Activated B cell treated with CpG ODN at 0.5 μM for 24 hours (primary cell): ENCODE measurements at regions not wholly inside any gene's neighbourhood (a gene's known extent, or its start where the extent isn't known, plus 50 kb on each side); places are given as distances from the start of the nearest gene placed in this dataset.

Source experiments
- ATAC-seq: fragments of 200-7000 bp; cut with Tn5 transposase; one replicate; pipeline ENCODE4 v1.10.0; 2021; ENCODE audit warnings: low read depth, mild to moderate bottlenecking, moderate library complexity
- CTCF ChIA-PET: fragments of 350-600 bp; sonication (Branson Sonifier 250); formaldehyde crosslinking; loops from one replicate; lab custom pipeline; 2021; ENCODE audit warnings: antibody characterized with exemption; lab: Charles Lee
- POLR2A ChIA-PET: fragments of 350-600 bp; sonication (Branson Sonifier 250); formaldehyde crosslinking; loops from one replicate; lab custom pipeline; 2021; ENCODE audit warnings: antibody characterized with exemption; lab: Charles Lee
- DNase-seq: peaks from one replicate; pipeline ENCODE4 v3.0.0; 2022
- H3K27ac Mint-ChIP-seq: one replicate; pipeline ENCODE4 v1.8.0; 2020; ENCODE audit warnings: mixed read lengths
- H3K27me3 Mint-ChIP-seq: one replicate; pipeline ENCODE4 v1.8.0; 2021; ENCODE audit warnings: mixed read lengths
- H3K36me3 Mint-ChIP-seq: one replicate; pipeline ENCODE4 v1.8.0; 2021; ENCODE audit warnings: low read depth, mixed read lengths
- H3K4me1 Mint-ChIP-seq: one replicate; pipeline ENCODE4 v1.8.0; 2021; ENCODE audit warnings: mixed read lengths
- H3K4me3 Mint-ChIP-seq: one replicate; pipeline ENCODE4 v1.8.0; 2020; ENCODE audit warnings: mild to moderate bottlenecking, mixed read lengths
- H3K9me3 Mint-ChIP-seq: one replicate; pipeline ENCODE4 v1.8.0; 2020; ENCODE audit warnings: mixed read lengths
- CTCF ChIP-seq: fragments of 200-600 bp; IDR thresholded peaks from one replicate; pipeline ENCODE4 v1.8.0; 2022; ENCODE audit warnings: antibody characterized with exemption, mild to moderate bottlenecking
- intact Hi-C: fragments of 100-400 bp; cut with micrococcal nuclease; formaldehyde crosslinking; loops from one replicate; pipeline ENCODE4 v1.15.1; 2024

- H3K36me3 Mint-ChIP-seq: peaks cover 24% of the 10 kb centered on the region
Measured at GRCh38 chr20:47406849-47407682, 50.6 kb upstream of the ZMYND8 start.

GRCh38 chr20:47411161-47411560 is 54.7 kb upstream of the ZMYND8 start:
- peaks cover 85% of the 10 kb centered on the region for H3K4me1 Mint-ChIP-seq
- ChIA-PET CTCF (interaction anchor here (0.5 to 6.1 kb wide), 6 partner anchors 9 to 199 kb away, joined by 3 to 55 read pairs (median 7); partner anchors contain the start of gene NCOA3), POLR2A (interaction anchor here (0.5 to 10.5 kb wide), 17 partner anchors 10 to 134 kb away, joined by 6 to 234 read pairs (median 18); partner anchors contain the start of genes NCOA3 and ZMYND8)
- peak overlapping the region; percentile 81 for H3K4me3 Mint-ChIP-seq
- no peaks in the 10 kb centered on the region for H3K9me3 Mint-ChIP-seq
- no peak for TF ChIP-seq CTCF
- H3K36me3 Mint-ChIP-seq: peaks cover 8% of the 10 kb centered on the region
- ATAC-seq (no peak), DNase-seq (no peak)
- H3K27ac Mint-ChIP-seq: peak overlapping the region; percentile 100
- H3K27me3 Mint-ChIP-seq: no peaks in the 10 kb centered on the region
- intact Hi-C loops: loop anchor here (5.0 kb wide), 1 partner anchor 1511 kb away; the partner anchor contains the start of gene ARFGEF2

More at GRCh38 chr20:47406849-47407682, 50.6 kb upstream of the ZMYND8 start:
- Mint-ChIP-seq H3K27ac (peak overlapping the region; percentile 71), H3K4me3 (peak overlapping the region; percentile 24), H3K27me3 (no peaks in the 10 kb centered on the region), H3K9me3 (no peaks in the 10 kb centered on the region), H3K4me1 (peaks cover 59% of the 10 kb centered on the region)
- POLR2A ChIA-PET: interaction anchor here (0.5 to 10.5 kb wide), 9 partner anchors 11 to 98 kb away, joined by 3 to 174 read pairs (median 3); no protein-coding TSS in a partner anchor
- DNase-seq (no peak), ATAC-seq (no peak)
- no peak for TF ChIP-seq CTCF
- intact Hi-C loops: no loop called here
- CTCF ChIA-PET: interaction anchor here (6.1 kb wide), 1 partner anchor 23 kb away, joined by 55 read pairs; no protein-coding TSS in a partner anchor

- intact Hi-C loops: loop anchor here (1.0 to 5.0 kb wide), 6 partner anchors 20 to 1510 kb away; partner anchors contain the start of genes ARFGEF2 and NCOA3
- peak overlapping the region; percentile 81 for H3K4me3 Mint-ChIP-seq
- TF ChIP-seq CTCF: no peak
- ChIA-PET CTCF (interaction anchor here (1.0 to 6.1 kb wide), 8 partner anchors 10 to 209 kb away, joined by 3 to 55 read pairs (median 10); partner anchors contain the start of gene NCOA3), POLR2A (interaction anchor here (0.7 to 10.5 kb wide), 31 partner anchors 9 to 209 kb away, joined by 3 to 234 read pairs (median 8); partner anchors contain the start of genes NCOA3 and ZMYND8)
- peak overlapping the region; percentile 100 for H3K27ac Mint-ChIP-seq
- peaks cover 89% of the 10 kb centered on the region for H3K4me1 Mint-ChIP-seq
- no peaks in the 10 kb centered on the region for H3K27me3 Mint-ChIP-seq
- ATAC-seq: peak; percentile 28
- no peaks in the 10 kb centered on the region for H3K9me3 Mint-ChIP-seq
- H3K36me3 Mint-ChIP-seq: peaks cover 3% of the 10 kb centered on the region
- DNase-seq: peak; percentile 38
Measured at GRCh38 chr20:47412083-47412482, 55.6 kb upstream of the ZMYND8 start.

GRCh38 chr20:47413189-47413588 is 56.7 kb upstream of the ZMYND8 start:
- intact Hi-C loops: loop anchor here (5.0 kb wide), 1 partner anchor 1509 kb away; the partner anchor contains the start of gene ARFGEF2
- H3K27ac Mint-ChIP-seq: peak overlapping the region; percentile 100
- no peak for TF ChIP-seq CTCF
- H3K9me3 Mint-ChIP-seq: no peaks in the 10 kb centered on the region
- no peaks in the 10 kb centered on the region for H3K27me3 Mint-ChIP-seq
- CTCF ChIA-PET: interaction anchor here (0.8 to 6.1 kb wide), 10 partner anchors 21 to 208 kb away, joined by 3 to 55 read pairs (median 8); partner anchors contain the start of gene NCOA3
- H3K4me3 Mint-ChIP-seq: peak overlapping the region; percentile 81
- DNase-seq: no peak
- peaks cover 90% of the 10 kb centered on the region for H3K4me1 Mint-ChIP-seq
- no peak for ATAC-seq
- POLR2A ChIA-PET: interaction anchor here (0.7 to 10.5 kb wide), 28 partner anchors 8 to 208 kb away, joined by 3 to 234 read pairs (median 11); partner anchors contain the start of genes NCOA3 and ZMYND8
- peaks cover 2% of the 10 kb centered on the region for H3K36me3 Mint-ChIP-seq
